ENCODE measurements at regions not wholly inside any gene's neighbourhood (a gene's known extent, or its start where the extent isn't known, plus 50 kb on each side); places are given as distances from the start of the nearest gene placed in this dataset.

GRCh38 chr2:226031647-226032501 lies 632.4 kb downstream of the NYAP2 start:
- peak; percentile 65 for DNase-seq

DNA sequence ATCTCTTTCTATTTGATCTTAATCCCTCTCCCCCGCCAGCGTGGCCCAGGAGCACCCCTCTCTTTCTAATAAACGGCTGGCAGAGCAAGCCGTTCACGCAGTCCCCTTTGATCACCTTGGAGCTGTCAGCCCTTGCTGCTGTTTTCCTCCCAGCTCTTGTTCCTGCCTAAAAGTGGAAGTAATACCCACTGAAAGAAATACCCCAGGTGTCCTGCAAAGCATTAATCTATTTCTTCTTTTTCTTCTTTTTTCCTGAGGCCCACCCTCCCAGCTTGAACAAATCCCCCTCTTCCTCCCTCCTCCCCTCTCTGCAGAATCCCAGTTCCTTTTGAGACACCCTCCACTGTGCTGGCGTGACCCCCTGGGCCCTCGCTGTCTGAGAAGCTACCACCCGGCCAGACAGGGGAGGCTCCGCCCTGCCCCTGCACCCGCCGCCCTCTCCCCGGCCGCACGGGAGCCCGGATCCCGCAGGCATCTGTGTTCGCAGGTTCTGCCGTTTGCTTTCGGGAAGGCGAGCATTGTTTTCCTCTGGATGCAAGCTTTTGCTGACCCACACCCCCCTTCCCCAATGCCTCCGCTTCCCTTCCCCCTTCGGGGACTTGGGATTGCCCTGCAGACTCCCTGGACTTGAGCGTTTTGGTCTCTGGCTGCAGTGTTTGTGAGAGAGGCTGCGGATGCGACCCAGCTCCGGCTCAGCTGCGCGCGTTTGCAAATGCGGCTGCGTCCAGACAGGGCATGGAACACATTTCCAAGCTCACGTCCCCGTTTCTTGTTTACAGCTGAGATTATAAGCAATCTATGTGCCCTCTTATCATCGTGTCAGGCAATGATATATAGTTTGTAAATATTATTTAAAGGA lies 631.5 kb downstream of the NYAP2 start:
- peak; percentile 74 for DNase-seq

DNA sequence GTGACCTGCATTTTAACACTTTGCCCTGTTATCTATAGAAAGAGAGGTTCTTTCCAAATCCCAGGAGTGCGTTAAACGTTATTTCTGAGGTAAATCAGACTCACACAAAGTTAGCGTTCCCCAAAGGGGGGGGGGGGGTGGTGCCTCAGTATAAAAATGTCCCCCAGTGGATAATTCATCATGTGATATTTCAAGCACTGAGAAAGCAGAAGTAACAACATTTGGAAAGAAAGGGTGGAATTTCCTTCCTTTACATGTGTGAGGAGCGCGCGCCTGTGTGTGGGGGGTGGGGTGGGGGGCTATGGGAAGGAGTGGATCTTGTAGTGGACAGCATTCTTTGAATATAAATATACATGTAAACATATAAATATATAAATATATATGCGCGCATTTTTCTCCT lies 630.9 kb downstream of the NYAP2 start:
- peak; percentile 5 for DNase-seq

- DNase-seq = no peak
Observed at GRCh38 chr2:226023946-226024345, 624.4 kb downstream of the NYAP2 start.

- DNase-seq = no peak
Observed at GRCh38 chr2:226023383-226023782, 623.9 kb downstream of the NYAP2 start.

DNA sequence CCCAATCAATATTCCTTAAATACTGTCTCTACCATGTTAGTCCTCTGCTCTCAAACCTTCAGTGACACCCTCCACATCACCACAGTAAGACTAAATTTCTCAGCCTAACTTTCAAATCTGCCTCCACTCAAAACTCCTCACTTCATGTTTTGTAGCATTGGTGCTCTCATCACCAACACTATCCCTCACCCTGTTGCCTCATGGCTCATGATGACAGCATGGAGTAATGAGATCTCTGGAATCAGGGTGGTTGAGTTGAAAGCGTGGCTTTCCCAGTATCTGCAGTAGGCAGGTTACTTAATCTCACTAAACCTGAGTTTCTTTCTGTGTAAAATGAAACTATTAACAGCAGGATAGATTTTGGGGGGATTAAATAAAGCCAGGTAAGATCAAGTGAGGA lies 621.4 kb downstream of the NYAP2 start:
- DNase-seq = no peak

- no peak for DNase-seq
Observed at GRCh38 chr2:226020176-226020575, 620.7 kb downstream of the NYAP2 start.

- DNase-seq = no peak
Observed at GRCh38 chr2:226018641-226019040, 619.1 kb downstream of the NYAP2 start.

DNA sequence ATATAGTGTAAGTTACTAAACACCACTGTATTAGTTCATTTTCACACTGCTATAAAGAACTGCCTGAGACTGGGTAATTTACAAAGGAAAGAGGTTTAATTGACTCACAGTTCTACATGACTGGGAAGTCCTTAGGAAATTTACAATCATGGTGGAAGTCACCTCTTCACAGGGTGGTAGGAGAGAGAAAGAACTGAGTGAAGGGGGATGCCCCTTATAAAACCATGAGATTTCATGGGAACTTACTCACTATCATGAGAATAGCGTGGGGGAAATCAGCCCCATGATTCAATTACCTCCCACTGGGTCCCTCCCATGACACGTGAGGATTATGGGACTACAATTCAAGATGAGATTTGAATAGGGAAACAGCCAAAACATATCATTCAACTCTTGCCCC lies 618.0 kb downstream of the NYAP2 start:
- no peak for DNase-seq

DNA sequence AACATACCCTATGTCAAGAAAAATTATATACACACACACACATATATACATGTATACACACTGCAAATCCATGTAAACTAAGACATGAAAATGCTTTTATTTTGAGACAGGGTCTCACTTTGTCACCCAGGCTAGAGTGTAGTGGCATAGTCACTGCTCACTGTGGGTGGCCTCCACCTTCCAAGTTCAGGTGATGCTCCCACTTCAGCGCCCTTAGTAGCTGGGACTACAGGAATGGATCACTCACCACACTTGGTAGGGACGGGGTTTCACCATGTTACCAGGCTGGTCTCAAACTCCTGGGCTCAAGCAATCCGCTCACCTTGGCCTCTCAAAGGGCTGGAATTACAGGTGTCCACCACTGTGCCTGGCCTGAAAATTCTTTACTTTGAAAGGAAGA lies 617.6 kb downstream of the NYAP2 start:
- no peak for DNase-seq

DNA sequence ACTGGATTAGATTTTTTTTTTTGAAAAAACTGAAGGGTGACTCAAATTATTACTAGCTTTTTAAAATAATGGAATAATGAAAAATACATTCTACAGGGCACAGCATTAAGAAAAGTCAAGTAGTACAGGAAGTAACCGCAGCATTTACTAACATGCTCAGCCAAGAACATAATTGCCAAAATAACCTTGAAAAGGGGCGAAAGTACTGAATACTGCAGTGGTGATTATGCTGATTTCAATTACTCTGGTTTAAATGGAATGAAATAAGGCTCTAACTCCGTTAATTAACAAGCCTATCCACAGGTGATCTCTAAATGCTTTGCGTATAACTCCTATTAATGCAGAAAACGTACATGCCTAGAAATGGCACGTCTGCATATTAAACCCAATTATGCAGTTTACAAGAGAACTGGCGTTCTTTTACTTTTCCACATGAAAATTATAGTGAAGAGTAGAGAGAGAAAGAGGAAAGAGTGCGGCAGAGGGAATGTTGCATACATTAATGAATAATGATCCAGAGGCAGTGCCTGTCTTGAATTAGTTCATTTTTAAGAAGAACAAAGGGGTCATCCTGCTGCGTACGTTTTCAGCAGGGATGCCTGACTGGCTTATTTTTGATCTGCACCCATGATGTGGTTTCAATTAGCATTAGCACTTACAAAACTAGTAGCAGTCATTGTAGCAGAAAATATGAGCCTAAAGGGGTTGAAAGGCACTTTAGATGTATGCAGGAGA lies 612.4 kb downstream of the NYAP2 start:
- DNase-seq = no peak

DNA sequence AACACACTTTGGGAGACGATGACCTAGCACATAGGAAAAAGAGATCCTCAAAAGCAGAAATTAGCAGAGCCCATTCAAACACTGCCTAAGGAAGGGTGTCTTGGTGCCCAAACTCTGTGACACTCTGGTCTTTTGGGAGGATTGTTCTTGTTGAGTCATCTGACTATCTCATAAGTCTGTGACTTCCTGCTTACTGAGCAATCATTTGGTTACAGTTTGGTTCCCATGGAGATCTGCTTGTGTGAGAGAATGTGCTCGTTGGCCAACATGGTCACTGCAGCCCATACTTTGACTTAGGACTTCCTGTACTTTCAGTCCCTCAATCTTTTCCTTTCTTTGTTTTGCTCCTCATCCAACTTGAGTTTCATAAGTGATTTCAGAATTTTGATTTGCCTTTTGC lies 602.9 kb downstream of the NYAP2 start:
- no peak for DNase-seq

GRCh38 chr2:226001716-226002115 lies 602.2 kb downstream of the NYAP2 start:
- DNase-seq = no peak

DNA sequence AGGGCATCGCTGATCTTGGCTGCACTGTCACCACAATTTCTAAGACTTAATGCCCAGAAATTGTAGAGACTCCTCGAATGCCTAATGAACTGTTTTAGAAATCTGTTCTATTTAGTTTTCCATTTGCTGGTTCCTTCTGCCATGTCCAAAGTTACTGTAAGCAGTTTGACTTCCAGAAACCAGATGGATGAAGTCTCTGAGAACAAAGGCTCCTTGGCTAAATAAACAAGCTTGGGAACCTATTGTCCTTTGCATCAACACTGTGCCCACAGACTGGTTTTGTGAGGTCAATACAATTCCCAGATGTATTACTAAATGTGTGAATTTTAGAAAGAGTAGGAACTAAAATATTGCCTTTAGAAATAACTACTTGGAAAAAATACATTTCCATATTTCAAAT lies 600.2 kb downstream of the NYAP2 start:
- DNase-seq = no peak

- DNase-seq = no peak
Observed at GRCh38 chr2:225998653-225999052, 599.1 kb downstream of the NYAP2 start.

DNA sequence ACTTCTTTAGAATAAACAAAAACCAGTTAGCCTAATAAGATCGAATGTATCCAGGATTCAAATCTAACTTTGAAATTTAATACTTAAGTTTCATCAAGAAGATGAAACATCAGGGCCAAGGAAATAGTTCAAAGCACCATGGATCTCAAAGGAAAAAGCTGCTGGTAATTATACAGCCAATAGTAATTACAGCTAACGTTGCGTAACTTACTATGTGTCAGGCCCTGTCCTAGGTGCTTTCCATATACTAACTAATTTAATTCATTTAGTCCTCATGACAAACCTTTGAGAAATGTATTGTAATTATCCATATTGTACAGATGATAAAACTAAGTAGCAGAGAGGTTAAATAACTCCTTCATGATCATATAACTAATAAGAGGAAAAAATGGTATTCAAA lies 598.6 kb downstream of the NYAP2 start:
- DNase-seq = no peak

- DNase-seq = no peak
Observed at GRCh38 chr2:225996462-225996828, 596.9 kb downstream of the NYAP2 start.

DNA sequence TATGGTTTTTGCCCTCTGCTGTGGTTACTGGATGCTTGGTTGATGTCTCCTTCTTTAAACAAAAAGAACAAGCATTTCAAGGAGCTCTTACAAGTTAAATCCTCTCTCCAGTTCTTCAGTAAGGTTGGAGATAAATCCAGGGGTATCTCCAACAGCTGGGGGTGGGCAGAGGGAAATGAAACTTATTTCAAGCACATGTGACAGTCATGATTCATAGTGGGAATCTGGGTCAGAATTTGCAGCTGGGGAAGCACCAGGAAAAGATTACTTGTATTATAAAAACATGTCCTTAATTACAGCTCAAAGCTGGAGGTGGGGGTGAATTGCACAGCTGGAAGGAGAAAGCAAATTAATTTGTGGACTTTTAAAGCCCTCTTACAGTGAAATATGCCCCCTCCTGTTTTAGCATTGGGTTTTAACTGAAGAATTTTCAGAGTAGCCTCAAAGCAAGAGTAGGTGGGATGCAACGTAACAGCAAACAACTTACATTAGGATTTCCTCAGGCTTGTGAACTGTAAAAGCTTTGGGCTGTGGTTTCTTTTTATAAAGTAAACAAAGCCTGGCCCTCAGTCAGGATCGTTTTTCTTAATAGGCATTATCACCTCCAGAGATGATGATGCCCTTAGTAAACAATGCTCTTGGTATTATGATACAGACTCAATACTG lies 596.4 kb downstream of the NYAP2 start:
- DNase-seq = no peak

- DNase-seq = no peak
Observed at GRCh38 chr2:225994748-225995405, 595.4 kb downstream of the NYAP2 start.

DNA sequence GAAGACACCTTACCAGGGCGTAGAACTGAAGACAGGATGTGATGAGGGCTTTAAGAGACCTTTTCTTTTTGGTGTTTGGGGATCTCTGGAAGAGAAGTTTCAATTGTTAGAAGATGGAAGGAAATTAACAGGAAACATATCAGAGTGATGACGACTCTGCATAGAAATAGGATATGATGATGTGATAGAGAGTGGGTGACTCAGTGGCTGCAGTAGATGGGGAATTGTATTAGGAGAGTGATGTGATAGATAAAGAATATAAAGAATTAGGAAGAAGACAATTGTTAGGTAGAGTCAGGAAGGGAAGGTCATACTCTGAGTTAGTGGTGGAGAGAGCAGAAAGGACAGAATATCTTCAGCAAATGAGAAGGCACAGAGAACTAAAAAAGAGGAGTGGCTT lies 593.9 kb downstream of the NYAP2 start:
- DNase-seq = no peak

DNA sequence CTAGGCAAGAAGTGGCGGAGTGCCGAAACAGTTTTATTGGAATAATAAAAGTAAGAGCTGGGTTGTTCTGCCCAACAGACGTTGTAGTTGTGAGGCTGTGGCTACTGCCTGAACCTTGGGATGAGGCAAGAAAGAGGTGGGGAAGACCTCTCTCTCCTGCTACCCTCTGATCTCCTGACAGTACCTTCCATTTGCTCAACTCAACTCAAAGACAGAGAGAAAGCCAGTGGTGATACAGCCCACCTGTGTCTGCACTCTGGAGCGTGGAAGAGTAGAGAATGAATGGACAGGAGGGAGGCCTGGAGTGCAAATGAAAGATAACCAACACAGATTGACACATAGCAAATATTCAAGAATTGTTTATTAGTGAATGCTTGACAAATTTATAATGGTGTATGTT lies 590.3 kb downstream of the NYAP2 start:
- DNase-seq = no peak

All from muscle of arm (tissue), 1 donor.